GM23338 (cell line): ENCODE measurements at regions not wholly inside any gene's neighbourhood (a gene's known extent, or its start where the extent isn't known, plus 50 kb on each side); places are given as distances from the start of the nearest gene placed in this dataset.

Experiments used
- JUNB ChIP-seq: IDR thresholded peaks from one replicate; pipeline ENCODE4 v1.6.1; 2016; ENCODE audit warnings: antibody characterized with exemption; ENCODE audit not compliant: unreplicated experiment
- POLR2AphosphoS5 ChIP-seq: IDR thresholded peaks from 2 replicates; pipeline ENCODE4 v1.6.1; 2016; ENCODE audit warnings: antibody characterized with exemption, low read depth
- ZNF331 ChIP-seq: fragments of 250-450 bp; sonication (Bioruptor Pico); IDR thresholded peaks from 2 replicates; pipeline ENCODE4 v1.5.0; 2020; ENCODE audit warnings: low read depth, mild to moderate bottlenecking, moderate library complexity
- ZNF462 ChIP-seq: fragments of 250-450 bp; sonication (Bioruptor Pico); IDR thresholded peaks from 2 replicates; pipeline ENCODE4 v1.5.0; 2020; ENCODE audit warnings: mild to moderate bottlenecking, moderate library complexity
- TF ChIP-seq, protein P1 (sequence below): IDR thresholded peaks from 2 replicates; pipeline ENCODE4 v1.6.1; 2016; ENCODE audit warnings: antibody characterized with exemption
- TF ChIP-seq, protein P2 (sequence below): IDR thresholded peaks from one replicate; pipeline ENCODE4 v1.6.1; 2018; ENCODE audit warnings: antibody characterized with exemption; ENCODE audit not compliant: unreplicated experiment

DNA sequence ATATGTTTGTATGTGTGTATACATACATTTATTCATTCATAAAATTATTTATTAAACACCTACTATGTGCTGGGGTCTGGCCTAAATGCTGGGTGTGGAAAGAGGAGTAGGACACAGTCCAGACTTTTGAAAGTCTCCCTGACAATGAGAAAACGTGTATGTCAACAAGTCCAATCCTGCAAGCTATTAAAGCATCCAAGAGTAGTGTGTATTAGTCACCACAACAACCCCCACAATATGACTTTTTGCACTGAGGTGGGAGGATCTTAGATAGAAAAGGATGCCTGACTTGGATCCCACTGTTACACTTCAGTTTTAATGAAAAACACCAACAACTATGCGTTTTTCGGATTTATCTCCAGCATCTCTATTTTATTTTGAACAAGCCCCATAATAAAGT is 446.4 kb downstream of the EPHA4 start (continued):
- no peak for TF ChIP-seq ZNF462 (CRISPR knock-in tag)
- no peak for TF ChIP-seq ZNF331 (CRISPR knock-in tag)
- TF ChIP-seq, protein P1, sequence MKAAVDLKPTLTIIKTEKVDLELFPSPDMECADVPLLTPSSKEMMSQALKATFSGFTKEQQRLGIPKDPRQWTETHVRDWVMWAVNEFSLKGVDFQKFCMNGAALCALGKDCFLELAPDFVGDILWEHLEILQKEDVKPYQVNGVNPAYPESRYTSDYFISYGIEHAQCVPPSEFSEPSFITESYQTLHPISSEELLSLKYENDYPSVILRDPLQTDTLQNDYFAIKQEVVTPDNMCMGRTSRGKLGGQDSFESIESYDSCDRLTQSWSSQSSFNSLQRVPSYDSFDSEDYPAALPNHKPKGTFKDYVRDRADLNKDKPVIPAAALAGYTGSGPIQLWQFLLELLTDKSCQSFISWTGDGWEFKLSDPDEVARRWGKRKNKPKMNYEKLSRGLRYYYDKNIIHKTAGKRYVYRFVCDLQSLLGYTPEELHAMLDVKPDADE = no peak
- TF ChIP-seq, protein P2, sequence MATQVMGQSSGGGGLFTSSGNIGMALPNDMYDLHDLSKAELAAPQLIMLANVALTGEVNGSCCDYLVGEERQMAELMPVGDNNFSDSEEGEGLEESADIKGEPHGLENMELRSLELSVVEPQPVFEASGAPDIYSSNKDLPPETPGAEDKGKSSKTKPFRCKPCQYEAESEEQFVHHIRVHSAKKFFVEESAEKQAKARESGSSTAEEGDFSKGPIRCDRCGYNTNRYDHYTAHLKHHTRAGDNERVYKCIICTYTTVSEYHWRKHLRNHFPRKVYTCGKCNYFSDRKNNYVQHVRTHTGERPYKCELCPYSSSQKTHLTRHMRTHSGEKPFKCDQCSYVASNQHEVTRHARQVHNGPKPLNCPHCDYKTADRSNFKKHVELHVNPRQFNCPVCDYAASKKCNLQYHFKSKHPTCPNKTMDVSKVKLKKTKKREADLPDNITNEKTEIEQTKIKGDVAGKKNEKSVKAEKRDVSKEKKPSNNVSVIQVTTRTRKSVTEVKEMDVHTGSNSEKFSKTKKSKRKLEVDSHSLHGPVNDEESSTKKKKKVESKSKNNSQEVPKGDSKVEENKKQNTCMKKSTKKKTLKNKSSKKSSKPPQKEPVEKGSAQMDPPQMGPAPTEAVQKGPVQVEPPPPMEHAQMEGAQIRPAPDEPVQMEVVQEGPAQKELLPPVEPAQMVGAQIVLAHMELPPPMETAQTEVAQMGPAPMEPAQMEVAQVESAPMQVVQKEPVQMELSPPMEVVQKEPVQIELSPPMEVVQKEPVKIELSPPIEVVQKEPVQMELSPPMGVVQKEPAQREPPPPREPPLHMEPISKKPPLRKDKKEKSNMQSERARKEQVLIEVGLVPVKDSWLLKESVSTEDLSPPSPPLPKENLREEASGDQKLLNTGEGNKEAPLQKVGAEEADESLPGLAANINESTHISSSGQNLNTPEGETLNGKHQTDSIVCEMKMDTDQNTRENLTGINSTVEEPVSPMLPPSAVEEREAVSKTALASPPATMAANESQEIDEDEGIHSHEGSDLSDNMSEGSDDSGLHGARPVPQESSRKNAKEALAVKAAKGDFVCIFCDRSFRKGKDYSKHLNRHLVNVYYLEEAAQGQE = no peak
- no peak for TF ChIP-seq JUNB
- TF ChIP-seq POLR2AphosphoS5 = no peak
